GM20000 (cell line): ENCODE measurements at regions not wholly inside any gene's neighbourhood (a gene's known extent, or its start where the extent isn't known, plus 50 kb on each side); places are given as distances from the start of the nearest gene placed in this dataset.
"Not testable (repeated sequence)": the region's sequence is repeated elsewhere in the genome, so short reads cannot be mapped to it uniquely, and the experiment has no call there.

Experiments
- DNase-seq: peaks from one replicate; pipeline ENCODE4 v3.0.0; 2012; ENCODE audit warnings: low spot score
- TF ChIP-seq, protein P1 (sequence below): IDR thresholded peaks from 2 replicates; pipeline ENCODE4 v1.5.1; 2012; ENCODE audit warnings: mild to moderate bottlenecking, control low read depth; ENCODE audit errors: extremely low read depth, missing control alignments

- TF ChIP-seq, protein P1, sequence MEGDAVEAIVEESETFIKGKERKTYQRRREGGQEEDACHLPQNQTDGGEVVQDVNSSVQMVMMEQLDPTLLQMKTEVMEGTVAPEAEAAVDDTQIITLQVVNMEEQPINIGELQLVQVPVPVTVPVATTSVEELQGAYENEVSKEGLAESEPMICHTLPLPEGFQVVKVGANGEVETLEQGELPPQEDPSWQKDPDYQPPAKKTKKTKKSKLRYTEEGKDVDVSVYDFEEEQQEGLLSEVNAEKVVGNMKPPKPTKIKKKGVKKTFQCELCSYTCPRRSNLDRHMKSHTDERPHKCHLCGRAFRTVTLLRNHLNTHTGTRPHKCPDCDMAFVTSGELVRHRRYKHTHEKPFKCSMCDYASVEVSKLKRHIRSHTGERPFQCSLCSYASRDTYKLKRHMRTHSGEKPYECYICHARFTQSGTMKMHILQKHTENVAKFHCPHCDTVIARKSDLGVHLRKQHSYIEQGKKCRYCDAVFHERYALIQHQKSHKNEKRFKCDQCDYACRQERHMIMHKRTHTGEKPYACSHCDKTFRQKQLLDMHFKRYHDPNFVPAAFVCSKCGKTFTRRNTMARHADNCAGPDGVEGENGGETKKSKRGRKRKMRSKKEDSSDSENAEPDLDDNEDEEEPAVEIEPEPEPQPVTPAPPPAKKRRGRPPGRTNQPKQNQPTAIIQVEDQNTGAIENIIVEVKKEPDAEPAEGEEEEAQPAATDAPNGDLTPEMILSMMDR = no peak
- DNase-seq = no peak
These were observed 340.8 kb upstream of the TOM1L1 start for GRCh38 chr17:54559883-54560282.

GRCh38 chr17:54608634-54609155 is 292.0 kb upstream of the TOM1L1 start:
- no peak for DNase-seq
- TF ChIP-seq, protein P1 = no peak

DNA sequence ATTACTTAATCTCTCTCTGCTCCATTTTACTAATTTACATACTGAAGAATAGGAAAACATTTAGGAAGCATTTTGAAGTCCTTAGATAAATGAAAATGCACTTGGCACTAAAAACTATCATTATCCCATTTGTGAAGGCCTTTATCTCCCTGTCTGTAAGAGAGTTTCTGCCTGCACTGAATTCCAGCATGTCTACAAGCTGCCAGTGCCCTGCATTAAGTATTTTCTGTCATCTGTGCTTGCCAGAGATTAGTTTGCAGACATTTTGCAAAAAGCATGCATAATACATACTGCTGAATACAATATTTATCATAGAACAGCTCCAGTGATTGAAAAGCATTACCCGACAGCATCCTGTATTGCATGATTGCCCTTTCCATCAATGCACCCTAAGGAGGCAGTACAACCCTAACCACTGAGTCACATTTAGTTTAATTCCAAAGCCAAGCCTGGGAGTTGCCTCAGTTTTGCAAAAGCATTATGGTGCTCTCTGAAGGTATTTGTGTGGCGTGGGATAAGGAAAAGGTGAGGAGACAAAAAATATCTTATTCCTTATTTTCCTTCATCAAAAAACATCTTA is 280.2 kb upstream of the TOM1L1 start:
- TF ChIP-seq, protein P1 = no peak
- no peak for DNase-seq

- DNase-seq = no peak
- TF ChIP-seq, protein P1 = no peak
These were observed 276.9 kb upstream of the TOM1L1 start for GRCh38 chr17:54623746-54624145.

GRCh38 chr17:54626146-54626703 is 274.4 kb upstream of the TOM1L1 start:
- TF ChIP-seq, protein P1 = no peak
- DNase-seq = no peak

- not testable (repeated sequence) for DNase-seq
These were observed 261.2 kb upstream of the TOM1L1 start for GRCh38 chr17:54639426-54639825.

DNA sequence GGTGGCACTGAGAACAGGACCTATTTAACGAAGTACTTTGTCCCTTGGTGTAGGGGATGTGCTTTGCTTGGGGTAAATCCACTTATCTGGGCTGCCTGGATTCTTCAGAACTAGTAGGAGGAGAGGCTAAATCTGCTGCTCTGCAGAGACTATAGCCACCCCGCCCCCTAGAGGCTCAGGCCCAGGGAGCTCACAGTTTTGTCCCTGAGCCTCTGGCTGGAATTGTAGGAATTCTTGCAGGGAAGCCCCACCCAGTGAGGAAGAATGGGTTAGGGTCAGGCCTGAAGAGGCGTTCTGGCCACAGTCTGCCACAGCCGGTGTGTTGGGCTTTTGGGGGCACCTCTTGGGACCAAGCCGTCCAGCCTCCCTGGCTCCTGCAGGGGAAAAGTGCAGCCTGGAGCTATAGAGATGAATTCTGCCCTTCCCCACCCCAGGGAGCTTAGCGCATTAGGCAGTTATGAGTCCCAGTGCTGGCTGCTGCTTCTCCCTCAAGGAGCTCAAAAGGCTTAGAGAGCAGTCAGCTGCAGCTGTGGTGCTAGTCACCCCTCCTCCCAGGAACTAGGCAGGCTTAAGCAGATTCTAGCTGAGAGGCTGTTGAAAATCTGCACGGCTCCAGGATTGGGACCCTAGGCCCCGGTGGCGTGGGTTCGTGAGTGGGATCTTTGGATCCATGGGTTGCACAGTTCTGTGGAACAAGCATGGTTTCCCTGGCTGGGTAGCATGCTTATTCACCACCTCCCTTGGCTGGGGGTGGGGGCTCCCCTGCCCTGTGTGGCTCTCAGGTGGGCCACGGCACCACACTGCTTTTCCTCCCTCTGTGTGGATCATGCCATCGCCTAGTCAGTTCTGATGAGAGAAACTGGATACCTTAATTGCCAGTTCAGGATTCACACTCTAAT is 237.4 kb upstream of the TOM1L1 start:
- TF ChIP-seq, protein P1 = no peak
- no peak for DNase-seq
